SU-DHL-6 (cell line): ENCODE measurements at regions not wholly inside any gene's neighbourhood (a gene's known extent, or its start where the extent isn't known, plus 50 kb on each side); places are given as distances from the start of the nearest gene placed in this dataset.
"Not testable (repeated sequence)": the region's sequence is repeated elsewhere in the genome, so short reads cannot be mapped to it uniquely, and the experiment has no call there.

Experiments
- H2AFZ ChIP-seq: fragments of 200-600 bp; sonication (generic); 2 replicates; pipeline ENCODE4 v1.6.1; 2014; ENCODE audit warnings: low read depth, mild to moderate bottlenecking, moderate library complexity, mixed read lengths, antibody characterized with exemption, low read length; ENCODE audit not compliant: severe bottlenecking
- H3F3A ChIP-seq: fragments of 200-600 bp; shearing (Covaris generic); 2 replicates; pipeline ENCODE4 v1.6.0; 2016; ENCODE audit warnings: antibody characterized with exemption, mild to moderate bottlenecking; ENCODE audit not compliant: insufficient read depth
- H3K27ac ChIP-seq: fragments of 200-600 bp; sonication (generic); 2 replicates; pipeline ENCODE4 v1.5.1; 2016; ENCODE audit warnings: low read depth, mild to moderate bottlenecking, low read length, moderate library complexity, mixed read lengths
- H3K27me3 ChIP-seq: fragments of 200-600 bp; sonication (generic), shearing (Covaris generic); 2 replicates; pipeline ENCODE4 v1.6.0; 2014; ENCODE audit warnings: mild to moderate bottlenecking, low read length
- H3K36me3 ChIP-seq: fragments of 200-600 bp; sonication (generic); 2 replicates; pipeline ENCODE4 v1.6.1; 2014; ENCODE audit warnings: mild to moderate bottlenecking, low read length, mixed read lengths
- H3K4me2 ChIP-seq: fragments of 300-600, 200-600 bp; shearing (Covaris generic), sonication (generic); 2 replicates; pipeline ENCODE4 v1.6.0; 2014; ENCODE audit warnings: low read length, low read depth, mild to moderate bottlenecking; ENCODE audit not compliant: poor library complexity, severe bottlenecking
- H3K4me3 ChIP-seq: fragments of 200-600 bp; sonication (generic); 2 replicates; pipeline ENCODE4 v1.5.1; 2014; ENCODE audit warnings: antibody characterized with exemption, low read length, mild to moderate bottlenecking, mixed read lengths; ENCODE audit not compliant: insufficient read depth, poor library complexity, severe bottlenecking
- H3K79me2 ChIP-seq: fragments of 200-600 bp; sonication (generic); 2 replicates; pipeline ENCODE4 v1.6.1; 2014; ENCODE audit warnings: mild to moderate bottlenecking, low read length, moderate library complexity; ENCODE audit not compliant: insufficient read depth
- H3K9ac ChIP-seq: fragments of 200-600 bp; sonication (generic); 2 replicates; pipeline ENCODE4 v1.7.0; 2014; ENCODE audit warnings: mild to moderate bottlenecking, low read length
- H3K9me2 ChIP-seq: fragments of 200-600 bp; sonication (generic); replicated peaks from 2 replicates; pipeline ENCODE4 v1.6.1; 2014; ENCODE audit warnings: low read length; ENCODE audit not compliant: insufficient read depth
- H3K9me3 ChIP-seq: fragments of 200-600 bp; sonication (generic); 2 replicates; pipeline ENCODE4 v1.6.1; 2014; ENCODE audit warnings: low read length, mixed read lengths; ENCODE audit not compliant: insufficient read depth
- H4K20me1 ChIP-seq: fragments of 200-600 bp; sonication (generic); 2 replicates; pipeline ENCODE4 v1.6.1; 2014; ENCODE audit warnings: low read depth, mild to moderate bottlenecking, antibody characterized with exemption, low read length, moderate library complexity, mixed read lengths
- CTCF ChIP-seq: fragments of 200-600 bp; sonication (generic); IDR thresholded peaks from one replicate; pipeline ENCODE4 v1.5.1; 2017; ENCODE audit warnings: antibody characterized with exemption, mild to moderate bottlenecking, low read length, moderate library complexity; ENCODE audit not compliant: insufficient read depth, poor library complexity, severe bottlenecking
- EZH2phosphoT487 ChIP-seq: fragments of 200-600 bp; sonication (generic), shearing (Covaris generic); conservative IDR thresholded peaks from 2 replicates; pipeline ENCODE4 v1.6.1; 2018; ENCODE audit warnings: mild to moderate bottlenecking, antibody characterized with exemption, low read length, moderate library complexity, mixed read lengths

GRCh38 chr9:21533597-21533996 is 51.5 kb upstream of the IFNE start:
- Histone ChIP-seq H4K20me1 (no peaks in the 10 kb centered on the region), H3F3A (no peaks in the 10 kb centered on the region), H2AFZ (no peak overlapping the region), H3K36me3 (no peaks in the 10 kb centered on the region), H3K79me2 (no peaks in the 10 kb centered on the region), H3K4me2 (no peak overlapping the region), H3K4me3 (no peak overlapping the region), H3K27me3 (no peaks in the 10 kb centered on the region), H3K27ac (no peak overlapping the region), H3K9me3 (no peaks in the 10 kb centered on the region), H3K9ac (no peak overlapping the region), H3K9me2 (no peaks in the 10 kb centered on the region)
- TF ChIP-seq EZH2phosphoT487 (no peak), CTCF (no peak)

- H3K27ac ChIP-seq, result no peak overlapping the region
- TF ChIP-seq EZH2phosphoT487 (no peak), CTCF (no peak)
- no peaks in the 10 kb centered on the region for H3K79me2 ChIP-seq
- no peaks in the 10 kb centered on the region for H4K20me1 ChIP-seq
- H3K36me3 ChIP-seq, result no peaks in the 10 kb centered on the region
- H3K9ac ChIP-seq, result no peak overlapping the region
- no peaks in the 10 kb centered on the region for H3K9me3 ChIP-seq
- H2AFZ ChIP-seq, result no peak overlapping the region
- no peaks in the 10 kb centered on the region for H3F3A ChIP-seq
- H3K4me3 ChIP-seq, result no peak overlapping the region
- no peaks in the 10 kb centered on the region for H3K9me2 ChIP-seq
- H3K4me2 ChIP-seq, result no peak overlapping the region
- H3K27me3 ChIP-seq, result no peaks in the 10 kb centered on the region
These were observed 53.3 kb upstream of the IFNE start for GRCh38 chr9:21535396-21535795.

- TF ChIP-seq EZH2phosphoT487, result no peak
- TF ChIP-seq CTCF, result no peak
- H3K4me2 ChIP-seq, result no peak overlapping the region
- no peaks in the 10 kb centered on the region for H3K79me2 ChIP-seq
- no peak overlapping the region for H3K4me3 ChIP-seq
- H3K36me3 ChIP-seq, result no peaks in the 10 kb centered on the region
- H3K9ac ChIP-seq, result no peak overlapping the region
- H3K27me3 ChIP-seq, result no peaks in the 10 kb centered on the region
- no peaks in the 10 kb centered on the region for H3K9me2 ChIP-seq
- H3K9me3 ChIP-seq, result 0 out of 2 replicates have a peak, but pooled peaks cover 6% of the 10 kb centered on the region
- H2AFZ ChIP-seq, result no peak overlapping the region
- H3K27ac ChIP-seq, result no peak overlapping the region
- H3F3A ChIP-seq, result no peaks in the 10 kb centered on the region
- no peaks in the 10 kb centered on the region for H4K20me1 ChIP-seq
These were observed 60.7 kb upstream of the IFNE start for GRCh38 chr9:21542787-21543186.

GRCh38 chr9:21543187-21543586 is 61.1 kb upstream of the IFNE start:
- no peaks in the 10 kb centered on the region for H3K9me2 ChIP-seq
- no peak for TF ChIP-seq EZH2phosphoT487
- TF ChIP-seq CTCF, result no peak
- no peak overlapping the region for H3K27ac ChIP-seq
- no peaks in the 10 kb centered on the region for H3F3A ChIP-seq
- no peaks in the 10 kb centered on the region for H3K79me2 ChIP-seq
- no peak overlapping the region for H3K9ac ChIP-seq
- no peak overlapping the region for H3K4me2 ChIP-seq
- no peak overlapping the region for H3K4me3 ChIP-seq
- no peaks in the 10 kb centered on the region for H4K20me1 ChIP-seq
- H3K9me3 ChIP-seq, result 0 out of 2 replicates have a peak, but pooled peaks cover 6% of the 10 kb centered on the region
- no peak overlapping the region for H2AFZ ChIP-seq
- no peaks in the 10 kb centered on the region for H3K27me3 ChIP-seq
- no peaks in the 10 kb centered on the region for H3K36me3 ChIP-seq

GRCh38 chr9:21543816-21544215 is 61.7 kb upstream of the IFNE start:
- H3K79me2 ChIP-seq, H3F3A ChIP-seq, H3K27ac ChIP-seq, H2AFZ ChIP-seq, H3K27me3 ChIP-seq, H4K20me1 ChIP-seq, H3K9me3 ChIP-seq, H3K9me2 ChIP-seq, H3K36me3 ChIP-seq, H3K4me3 ChIP-seq, H3K9ac ChIP-seq, H3K4me2 ChIP-seq: not testable (repeated sequence)
